Panc1 (cell line): ENCODE measurements at regions not wholly inside any gene's neighbourhood (a gene's known extent, or its start where the extent isn't known, plus 50 kb on each side); places are given as distances from the start of the nearest gene placed in this dataset.
"Not testable (repeated sequence)": the region's sequence is repeated elsewhere in the genome, so short reads cannot be mapped to it uniquely, and the experiment has no call there.

Experiments
- CTCF ChIP-seq: fragments of 450-650 bp; IDR thresholded peaks from 2 replicates; pipeline ENCODE4 v1.5.1; 2017; ENCODE audit warnings: mild to moderate bottlenecking
- POLR2AphosphoS5 ChIP-seq: IDR thresholded peaks from 2 replicates; pipeline ENCODE4 v1.6.1; 2012; ENCODE audit warnings: mild to moderate bottlenecking, low read depth, low read length, moderate library complexity
- REST ChIP-seq, 2 experiments: IDR thresholded peaks; 2 replicates each; pipeline ENCODE4 v1.6.1; 2011 to 2012; ENCODE audit warnings: low read depth in 2 of 2, control low read depth in 1 of 2, low read length in 1 of 2, mild to moderate bottlenecking in 1 of 2, moderate library complexity in 1 of 2; ENCODE audit not compliant: insufficient read depth in 1 of 2
- SIN3A ChIP-seq: IDR thresholded peaks from 2 replicates; pipeline ENCODE4 v1.6.1; 2012; ENCODE audit warnings: low read depth, mild to moderate bottlenecking, low read length, moderate library complexity, borderline replicate concordance; ENCODE audit not compliant: insufficient read depth
- TCF7L2 ChIP-seq: IDR thresholded peaks from 2 replicates; pipeline ENCODE4 v1.6.1; 2011; ENCODE audit warnings: mild to moderate bottlenecking, low read depth, low read length, inconsistent platforms

DNA sequence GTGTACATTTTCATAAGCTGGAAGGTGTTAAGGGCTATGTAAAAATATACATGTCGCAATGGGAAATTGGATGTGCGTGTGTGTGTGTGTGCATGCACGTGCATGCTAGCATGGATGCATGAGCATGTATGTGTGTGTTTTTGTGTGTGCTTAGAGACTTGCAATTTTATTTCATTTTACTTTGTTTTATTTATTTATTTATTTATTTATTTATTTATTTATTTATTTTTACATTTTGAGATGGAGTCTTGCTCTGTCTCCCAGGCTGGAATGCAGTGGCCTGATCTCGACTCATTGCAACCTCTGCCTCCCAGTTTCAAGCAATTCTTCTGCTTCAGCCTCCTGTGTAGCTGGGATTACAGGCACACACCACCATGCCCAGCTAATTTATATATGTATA is 50.4 kb upstream of the CDH9 start:
- not testable (repeated sequence) for TF ChIP-seq CTCF; POLR2AphosphoS5; REST (IDR thresholded peaks at IDR 0.05; ENCODE audit: insufficient read depth in 1 of 2, low read depth in 2 of 2, low read length in 1 of 2); SIN3A; TCF7L2
